ENCODE measurements at regions not wholly inside any gene's neighbourhood (a gene's known extent, or its start where the extent isn't known, plus 50 kb on each side); places are given as distances from the start of the nearest gene placed in this dataset.

- TF ChIP-seq CHD7 (IDR thresholded peaks at IDR 0.05; ENCODE audit: insufficient replicate concordance, low read length) (no peak), SIRT6 (IDR thresholded peaks at IDR 0.05; ENCODE audit: low read length) (no peak), USF2 (IDR thresholded peaks at IDR 0.05; ENCODE audit: low read length) (no peak), EGR1 (IDR thresholded peaks at IDR 0.05; ENCODE audit: borderline replicate concordance, low read depth, low read length) (no peak), GABPA (IDR thresholded peaks at IDR 0.05; ENCODE audit: borderline replicate concordance, insufficient read depth, low read length) (no peak), NRF1 (IDR thresholded peaks at IDR 0.05; ENCODE audit: low read depth, low read length) (no peak), MAFK (IDR thresholded peaks at IDR 0.05; ENCODE audit: low read depth, low read length) (no peak), ATF3 (IDR thresholded peaks at IDR 0.05; ENCODE audit: insufficient read depth, low read depth, low read length) (no peak), EP300 (IDR thresholded peaks at IDR 0.05; ENCODE audit: borderline replicate concordance in 1 of 2, low read depth in 2 of 2, low read length in 2 of 2) (no peak)
Measured at GRCh38 chr1:172938681-172939080, 112.1 kb downstream of the TNFSF18 start (continued).

All from H1 (cell line).